ENCODE measurements at regions not wholly inside any gene's neighbourhood (a gene's known extent, or its start where the extent isn't known, plus 50 kb on each side); places are given as distances from the start of the nearest gene placed in this dataset.

DNA sequence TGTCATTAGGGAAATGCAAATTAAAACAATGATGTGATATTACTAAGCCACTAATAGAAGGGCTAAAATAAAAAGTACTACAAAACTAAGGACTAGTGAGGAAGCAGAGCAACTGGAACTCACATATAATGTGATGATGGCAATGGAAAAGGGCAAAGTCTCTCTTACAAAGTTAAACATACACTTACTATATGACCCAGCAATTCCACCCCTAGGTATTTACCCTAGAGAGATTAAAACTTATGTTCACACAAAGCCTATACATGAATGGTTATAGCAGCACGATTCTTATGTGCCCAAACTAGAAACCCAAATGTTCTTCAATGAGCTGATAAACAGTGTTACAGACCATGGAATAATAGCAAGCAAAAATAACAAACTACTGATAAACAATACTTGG is 643.7 kb downstream of the TLE1 start:
- DNase-seq (ENCODE audit: low read depth): no peak
- H3K4me3 ChIP-seq (ENCODE audit: low read depth, low read length): no peak overlapping the region
- TF ChIP-seq, protein P1, sequence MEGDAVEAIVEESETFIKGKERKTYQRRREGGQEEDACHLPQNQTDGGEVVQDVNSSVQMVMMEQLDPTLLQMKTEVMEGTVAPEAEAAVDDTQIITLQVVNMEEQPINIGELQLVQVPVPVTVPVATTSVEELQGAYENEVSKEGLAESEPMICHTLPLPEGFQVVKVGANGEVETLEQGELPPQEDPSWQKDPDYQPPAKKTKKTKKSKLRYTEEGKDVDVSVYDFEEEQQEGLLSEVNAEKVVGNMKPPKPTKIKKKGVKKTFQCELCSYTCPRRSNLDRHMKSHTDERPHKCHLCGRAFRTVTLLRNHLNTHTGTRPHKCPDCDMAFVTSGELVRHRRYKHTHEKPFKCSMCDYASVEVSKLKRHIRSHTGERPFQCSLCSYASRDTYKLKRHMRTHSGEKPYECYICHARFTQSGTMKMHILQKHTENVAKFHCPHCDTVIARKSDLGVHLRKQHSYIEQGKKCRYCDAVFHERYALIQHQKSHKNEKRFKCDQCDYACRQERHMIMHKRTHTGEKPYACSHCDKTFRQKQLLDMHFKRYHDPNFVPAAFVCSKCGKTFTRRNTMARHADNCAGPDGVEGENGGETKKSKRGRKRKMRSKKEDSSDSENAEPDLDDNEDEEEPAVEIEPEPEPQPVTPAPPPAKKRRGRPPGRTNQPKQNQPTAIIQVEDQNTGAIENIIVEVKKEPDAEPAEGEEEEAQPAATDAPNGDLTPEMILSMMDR (IDR thresholded peaks at IDR 0.05; ENCODE audit: low read depth, low read length, missing control alignments): no peak

DNA sequence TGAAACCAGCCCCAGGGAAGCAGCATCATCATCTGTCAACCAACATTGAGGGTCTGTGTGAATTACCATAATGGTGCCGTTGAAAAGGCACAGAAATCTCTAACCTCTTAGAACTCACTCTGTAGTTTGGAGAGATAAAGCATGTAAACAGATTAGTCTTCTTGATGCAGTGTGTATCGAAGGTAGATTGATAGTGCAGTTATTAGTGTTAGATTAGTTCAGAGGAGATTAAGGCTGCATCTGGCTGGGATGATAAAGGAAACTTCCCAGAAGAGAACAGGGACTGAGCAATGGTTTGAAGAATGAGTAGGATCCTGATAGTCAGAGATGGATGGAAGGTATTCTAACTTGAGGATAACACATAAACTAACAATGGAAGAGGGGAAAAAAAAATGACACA is 651.5 kb downstream of the TLE1 start:
- no peak overlapping the region for H3K4me3 ChIP-seq (ENCODE audit: low read depth, low read length)
- TF ChIP-seq, protein P1 (IDR thresholded peaks at IDR 0.05; ENCODE audit: low read depth, low read length, missing control alignments): no peak
- DNase-seq (ENCODE audit: low read depth): no peak

DNA sequence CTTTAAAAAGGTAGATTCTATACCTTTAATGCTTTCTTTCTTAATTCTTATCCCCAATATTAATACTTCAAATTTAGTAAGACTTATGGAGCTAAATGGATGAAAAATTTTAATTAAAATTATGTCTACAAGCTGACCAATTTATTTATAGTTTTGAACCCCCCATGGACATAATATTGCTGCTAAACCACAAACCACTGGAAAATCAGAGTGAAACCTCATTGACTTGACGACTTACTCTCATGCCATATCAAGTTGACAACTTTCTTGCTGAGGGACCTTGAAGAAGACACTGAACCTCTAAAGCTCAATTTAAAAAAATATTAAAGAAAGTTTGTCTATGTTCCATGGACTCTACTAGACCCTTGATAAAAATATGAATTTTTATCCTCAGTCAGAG is 653.7 kb downstream of the TLE1 start:
- DNase-seq (ENCODE audit: low read depth): no peak
- TF ChIP-seq, protein P1 (IDR thresholded peaks at IDR 0.05; ENCODE audit: low read depth, low read length, missing control alignments): no peak
- no peak overlapping the region for H3K4me3 ChIP-seq (ENCODE audit: low read depth, low read length)

DNA sequence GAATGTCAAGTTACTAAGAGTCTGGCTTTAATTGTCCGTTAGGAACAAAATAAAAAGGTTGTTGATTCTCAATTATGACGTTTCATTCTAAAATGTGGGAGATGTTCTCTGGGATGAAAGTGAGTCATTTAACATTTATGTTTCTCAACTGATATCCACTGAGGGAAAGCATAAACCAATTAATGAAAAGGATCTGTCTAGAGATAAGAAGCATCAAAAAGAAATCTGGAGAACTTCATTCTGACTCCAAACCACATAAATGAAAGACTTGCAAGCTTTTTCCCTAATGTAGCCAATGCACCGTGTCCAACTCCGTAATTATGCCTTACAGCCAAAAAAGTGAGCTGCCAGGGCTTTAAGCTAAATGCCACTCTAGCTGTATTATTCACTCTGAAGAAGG is 654.2 kb downstream of the TLE1 start:
- TF ChIP-seq, protein P1 (IDR thresholded peaks at IDR 0.05; ENCODE audit: low read depth, low read length, missing control alignments): no peak
- no peak overlapping the region for H3K4me3 ChIP-seq (ENCODE audit: low read depth, low read length)
- DNase-seq (ENCODE audit: low read depth): no peak

DNA sequence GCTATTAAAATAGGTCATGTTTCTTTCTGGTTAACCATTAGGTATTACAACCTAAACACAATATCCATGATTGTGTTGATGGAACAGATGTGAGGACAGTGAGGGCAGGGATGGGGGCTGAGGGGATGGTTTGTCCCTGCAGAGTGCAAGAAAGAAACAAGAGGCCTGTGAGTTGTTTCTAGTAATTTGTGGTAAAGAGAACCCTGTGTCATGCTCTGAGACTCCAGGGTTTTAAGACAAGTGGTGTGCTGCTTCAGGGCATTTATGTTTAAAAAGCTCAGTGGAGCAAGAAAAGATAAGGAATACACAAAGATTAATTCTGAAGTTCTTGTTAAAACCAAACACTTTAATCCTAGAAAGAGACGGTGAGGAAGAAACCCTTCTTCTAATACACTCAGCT is 656.5 kb downstream of the TLE1 start:
- no peak for DNase-seq (ENCODE audit: low read depth)
- TF ChIP-seq, protein P1 (IDR thresholded peaks at IDR 0.05; ENCODE audit: low read depth, low read length, missing control alignments): no peak
- H3K4me3 ChIP-seq (ENCODE audit: low read depth, low read length): no peak overlapping the region

DNA sequence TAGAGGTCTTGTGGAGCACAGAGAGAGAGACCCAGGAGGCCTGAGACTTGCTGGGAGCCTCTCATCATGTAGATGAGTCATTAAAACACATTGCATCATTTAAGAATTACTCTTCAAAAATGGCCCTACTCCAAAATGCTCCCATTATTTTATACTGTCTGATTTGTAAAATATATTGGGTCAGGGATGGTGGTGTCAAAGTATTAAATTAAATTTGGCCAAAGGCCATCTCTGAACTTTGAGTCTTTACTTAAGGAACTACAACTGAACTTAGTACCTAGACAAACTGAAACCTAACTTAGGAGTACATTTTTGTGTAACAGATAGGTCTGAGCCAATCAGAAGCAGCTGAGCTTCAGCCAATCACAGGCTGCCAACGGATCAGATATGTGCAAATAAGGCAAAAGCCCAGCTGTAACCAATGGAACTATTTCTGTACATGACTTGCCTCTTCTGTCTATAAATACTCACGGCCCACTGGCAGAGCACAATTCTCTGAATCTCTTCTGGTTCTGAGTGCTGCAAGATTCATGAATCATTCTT is 657.2 kb downstream of the TLE1 start:
- TF ChIP-seq, protein P1 (IDR thresholded peaks at IDR 0.05; ENCODE audit: low read depth, low read length, missing control alignments): no peak
- no peak overlapping the region for H3K4me3 ChIP-seq (ENCODE audit: low read depth, low read length)
- no peak for DNase-seq (ENCODE audit: low read depth)

DNA sequence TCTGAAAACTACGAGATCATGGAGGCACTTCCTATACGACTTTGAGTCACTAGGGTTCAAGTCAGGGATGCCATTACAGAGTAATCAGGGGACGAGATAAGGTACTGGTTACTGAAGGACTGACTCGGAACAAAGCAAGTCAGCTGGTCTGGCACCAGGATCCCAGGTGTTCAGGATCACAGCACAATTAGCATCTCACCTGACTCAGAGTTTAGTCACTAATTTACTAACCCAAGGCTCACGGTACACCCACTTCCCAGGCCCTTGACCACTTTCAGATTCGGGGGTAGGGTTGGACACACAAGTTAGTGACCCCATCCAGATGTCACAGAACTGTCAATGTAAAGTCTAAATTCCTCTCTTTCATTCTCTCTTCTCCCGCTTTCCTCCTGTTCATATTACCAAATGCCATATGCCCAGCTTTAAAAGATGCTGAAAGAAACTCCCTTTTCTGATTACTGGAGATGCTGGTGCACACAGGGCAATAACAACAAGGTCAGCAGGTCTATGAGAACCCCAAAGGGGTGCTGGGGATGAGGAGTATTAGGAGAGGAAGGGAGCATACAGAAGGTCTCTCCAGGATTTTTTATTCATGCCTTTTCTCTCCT is 657.8 kb downstream of the TLE1 start:
- TF ChIP-seq, protein P1 (IDR thresholded peaks at IDR 0.05; ENCODE audit: low read depth, low read length, missing control alignments): no peak
- no peak overlapping the region for H3K4me3 ChIP-seq (ENCODE audit: low read depth, low read length)
- no peak for DNase-seq (ENCODE audit: low read depth)
